ES-I3 (cell line): ENCODE measurements at regions not wholly inside any gene's neighbourhood (a gene's known extent, or its start where the extent isn't known, plus 50 kb on each side); places are given as distances from the start of the nearest gene placed in this dataset.
"Not testable (repeated sequence)": the region's sequence is repeated elsewhere in the genome, so short reads cannot be mapped to it uniquely, and the experiment has no call there.

Source experiments
- H3K36me3 ChIP-seq: 2 replicates; pipeline ENCODE4 v1.6.1; 2013; ENCODE audit warnings: mild to moderate bottlenecking, low read length, control low read depth, moderate library complexity; ENCODE audit not compliant: insufficient read depth
- H3K4me1 ChIP-seq: 2 replicates; pipeline ENCODE4 v1.6.1; 2013; ENCODE audit warnings: mild to moderate bottlenecking, control low read depth, low read length; ENCODE audit not compliant: insufficient read depth
- H3K9ac ChIP-seq: 2 replicates; pipeline ENCODE4 v1.6.1; 2013; ENCODE audit warnings: low read depth, mild to moderate bottlenecking, low read length, moderate library complexity
- H3K9me3 ChIP-seq: 2 replicates; pipeline ENCODE4 v1.6.1; 2013; ENCODE audit warnings: mild to moderate bottlenecking, low read length, moderate library complexity; ENCODE audit not compliant: control insufficient read depth, insufficient read depth

GRCh38 chr5:96187309-96188027 is 225.8 kb upstream of the ELL2 start:
- H3K4me1 ChIP-seq = no peaks in the 10 kb centered on the region
- H3K9me3 ChIP-seq = no peaks in the 10 kb centered on the region
- no peaks in the 10 kb centered on the region for H3K36me3 ChIP-seq
- no peak overlapping the region for H3K9ac ChIP-seq

- H3K36me3 ChIP-seq, H3K9ac ChIP-seq: not testable (repeated sequence)
Observed at GRCh38 chr5:96184510-96184909, 222.9 kb upstream of the ELL2 start.

GRCh38 chr5:96180684-96181435 is 219.2 kb upstream of the ELL2 start:
- no peaks in the 10 kb centered on the region for H3K9me3 ChIP-seq
- no peak overlapping the region for H3K9ac ChIP-seq
- peaks cover 3% of the 10 kb centered on the region; the same call in 1 of the 2 replicates for H3K4me1 ChIP-seq
- H3K36me3 ChIP-seq = no peaks in the 10 kb centered on the region

More at GRCh38 chr5:96184510-96184909, 222.9 kb upstream of the ELL2 start:
- not testable (repeated sequence) for H3K9me3 ChIP-seq, H3K4me1 ChIP-seq

DNA sequence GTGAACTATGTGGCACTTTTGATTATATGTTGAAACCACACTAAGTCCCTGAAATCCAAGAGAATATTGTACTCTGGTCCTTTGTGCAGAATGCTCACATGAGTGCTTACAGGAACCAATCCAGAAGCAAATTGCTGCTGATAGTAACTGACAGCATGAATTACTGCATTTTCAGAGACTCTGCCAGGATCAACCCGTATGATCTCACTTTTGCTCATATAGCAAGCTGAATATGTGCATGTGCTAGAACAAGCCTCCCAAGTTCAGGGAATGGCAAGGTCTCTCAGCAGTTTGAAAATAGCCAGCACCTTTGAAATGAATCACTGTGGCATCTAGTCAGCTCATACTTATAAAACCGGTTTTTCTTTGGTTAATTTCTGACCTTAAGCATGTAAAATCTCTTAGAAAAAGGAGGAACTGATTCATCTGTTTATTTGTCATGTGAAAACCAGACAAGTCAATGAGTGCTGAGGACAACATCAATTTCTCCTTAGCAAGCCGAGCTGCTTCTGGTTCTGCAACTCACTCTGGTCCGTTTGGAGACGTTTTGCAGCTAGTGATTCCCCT is 215.7 kb upstream of the ELL2 start:
- Histone ChIP-seq H3K9me3 (no peaks in the 10 kb centered on the region), H3K9ac (no peak overlapping the region), H3K4me1 (peaks cover 3% of the 10 kb centered on the region; the same call in 1 of the 2 replicates), H3K36me3 (no peaks in the 10 kb centered on the region)

DNA sequence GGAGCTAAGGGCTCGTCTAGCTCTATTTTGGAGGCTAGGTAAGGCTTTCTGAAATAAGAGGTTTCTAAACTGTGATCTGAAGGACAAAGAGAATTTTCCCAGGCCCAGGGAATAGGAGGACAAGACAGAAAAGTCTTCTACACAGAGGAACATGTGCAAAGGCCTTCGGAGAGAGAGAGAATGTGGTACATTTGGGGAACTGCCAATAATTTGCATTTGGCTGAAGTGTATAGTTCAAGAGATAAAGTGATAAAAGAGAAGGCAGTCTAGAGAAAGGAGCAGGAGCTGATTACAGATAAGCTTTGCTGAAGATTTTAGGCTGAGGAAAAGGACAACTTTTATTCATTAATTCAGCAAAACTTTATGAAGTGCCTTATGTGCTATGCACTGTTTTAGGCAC is 214.4 kb upstream of the ELL2 start:
- peaks cover 3% of the 10 kb centered on the region; the same call in 1 of the 2 replicates for H3K4me1 ChIP-seq

DNA sequence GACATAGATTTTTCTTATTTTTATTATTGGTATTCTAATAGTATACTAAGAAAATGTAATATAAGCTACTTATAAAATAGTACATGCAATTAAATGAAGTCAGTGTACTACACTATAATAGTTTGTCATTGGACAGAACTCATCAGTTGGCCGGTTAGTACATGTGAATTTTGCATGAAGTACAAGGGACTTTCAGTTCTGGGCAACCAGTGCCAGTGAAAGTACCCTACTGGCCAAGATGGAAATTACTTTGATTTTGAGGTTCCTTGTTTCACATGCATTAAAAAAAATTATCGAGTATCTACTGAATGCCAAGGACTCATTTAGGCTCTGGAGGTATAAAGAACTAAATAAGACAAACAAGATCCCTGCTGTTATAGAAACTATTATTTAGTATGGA is 213.4 kb upstream of the ELL2 start:
- peaks cover 3% of the 10 kb centered on the region; the same call in 1 of the 2 replicates for H3K4me1 ChIP-seq
- H3K9ac ChIP-seq = no peak overlapping the region

More for the DNA sequence above, 214.4 kb upstream of the ELL2 start:
- H3K9me3 ChIP-seq = no peaks in the 10 kb centered on the region
- no peaks in the 10 kb centered on the region for H3K36me3 ChIP-seq
- H3K9ac ChIP-seq = no peak overlapping the region

DNA sequence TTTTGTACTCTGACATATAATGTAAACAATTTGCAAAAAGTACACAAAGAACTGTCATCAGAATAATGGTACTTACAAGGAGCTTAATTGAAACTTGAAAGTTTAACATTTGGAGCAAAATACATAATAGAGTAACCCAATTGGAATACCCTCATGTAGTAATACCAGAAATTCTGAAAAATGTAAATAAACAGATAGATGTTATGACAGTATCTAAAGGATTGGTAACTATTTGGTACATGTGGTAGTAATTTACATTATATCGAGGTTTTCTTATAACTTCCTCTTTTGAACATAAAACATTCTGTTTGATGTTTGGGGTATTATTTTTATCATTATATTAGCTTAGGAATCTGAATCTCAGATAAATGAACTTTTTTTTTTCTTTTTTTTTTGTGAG is 211.7 kb upstream of the ELL2 start:
- no peaks in the 10 kb centered on the region for H3K36me3 ChIP-seq
- H3K4me1 ChIP-seq = peaks cover 3% of the 10 kb centered on the region; the same call in 1 of the 2 replicates
- H3K9ac ChIP-seq = no peak overlapping the region
- no peaks in the 10 kb centered on the region for H3K9me3 ChIP-seq

More for the DNA sequence above, 213.4 kb upstream of the ELL2 start:
- H3K9me3 ChIP-seq = no peaks in the 10 kb centered on the region
- H3K36me3 ChIP-seq = no peaks in the 10 kb centered on the region

- Histone ChIP-seq H3K9ac (no peak overlapping the region), H3K36me3 (no peaks in the 10 kb centered on the region), H3K9me3 (no peaks in the 10 kb centered on the region), H3K4me1 (peaks cover 3% of the 10 kb centered on the region; the same call in 1 of the 2 replicates)
Observed at GRCh38 chr5:96172436-96172835, 210.8 kb upstream of the ELL2 start.

GRCh38 chr5:96171973-96172372 is 210.3 kb upstream of the ELL2 start:
- H3K9ac ChIP-seq, H3K4me1 ChIP-seq, H3K36me3 ChIP-seq, H3K9me3 ChIP-seq: not testable (repeated sequence)

DNA sequence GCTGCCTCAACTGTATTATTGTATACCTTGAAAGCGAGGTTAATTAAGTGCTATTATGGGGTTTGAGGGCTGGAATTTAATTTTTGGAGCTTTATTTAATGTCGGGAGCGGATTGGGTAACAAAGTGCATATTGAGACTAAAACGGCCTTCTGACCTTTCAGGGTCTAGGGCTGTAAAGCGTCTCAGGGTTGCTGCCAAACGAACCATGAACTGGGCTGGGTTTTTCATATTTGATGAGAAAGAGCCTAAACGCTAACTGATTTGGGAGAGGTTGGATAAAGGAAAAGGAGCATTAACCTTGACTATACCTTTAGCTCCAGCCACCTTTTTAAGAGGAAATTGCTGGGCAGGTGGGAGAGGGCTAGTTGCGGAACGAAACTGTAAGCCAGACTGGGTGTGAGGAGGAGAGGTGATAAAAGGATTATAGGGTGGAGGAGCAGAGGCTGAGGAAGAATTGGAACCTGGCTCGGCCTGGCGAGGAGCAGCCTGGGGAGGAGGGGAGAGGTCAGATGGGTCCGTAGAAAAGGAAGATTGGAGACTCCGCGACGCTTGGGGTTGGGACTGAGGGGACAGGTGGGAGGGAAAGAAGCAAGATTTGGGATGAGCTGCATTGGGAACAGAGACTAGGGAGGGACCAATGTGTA is 209.0 kb upstream of the ELL2 start:
- not testable (repeated sequence) for H3K9ac ChIP-seq, H3K9me3 ChIP-seq, H3K4me1 ChIP-seq, H3K36me3 ChIP-seq

- not testable (repeated sequence) for H3K9ac ChIP-seq, H3K36me3 ChIP-seq, H3K9me3 ChIP-seq, H3K4me1 ChIP-seq
Observed at GRCh38 chr5:96168833-96169232, 207.2 kb upstream of the ELL2 start.

- Histone ChIP-seq H3K36me3 (no peaks in the 10 kb centered on the region), H3K9ac (no peak overlapping the region), H3K4me1 (no peaks in the 10 kb centered on the region; the same call in 1 of the 2 replicates), H3K9me3 (no peaks in the 10 kb centered on the region)
Observed at GRCh38 chr5:96159043-96159442, 197.4 kb upstream of the ELL2 start.

- H3K9ac ChIP-seq = no peak overlapping the region
- H3K4me1 ChIP-seq = no peaks in the 10 kb centered on the region; the same call in 1 of the 2 replicates
- H3K9me3 ChIP-seq = no peaks in the 10 kb centered on the region
- no peaks in the 10 kb centered on the region for H3K36me3 ChIP-seq
Observed at GRCh38 chr5:96157841-96158291, 196.2 kb upstream of the ELL2 start.

DNA sequence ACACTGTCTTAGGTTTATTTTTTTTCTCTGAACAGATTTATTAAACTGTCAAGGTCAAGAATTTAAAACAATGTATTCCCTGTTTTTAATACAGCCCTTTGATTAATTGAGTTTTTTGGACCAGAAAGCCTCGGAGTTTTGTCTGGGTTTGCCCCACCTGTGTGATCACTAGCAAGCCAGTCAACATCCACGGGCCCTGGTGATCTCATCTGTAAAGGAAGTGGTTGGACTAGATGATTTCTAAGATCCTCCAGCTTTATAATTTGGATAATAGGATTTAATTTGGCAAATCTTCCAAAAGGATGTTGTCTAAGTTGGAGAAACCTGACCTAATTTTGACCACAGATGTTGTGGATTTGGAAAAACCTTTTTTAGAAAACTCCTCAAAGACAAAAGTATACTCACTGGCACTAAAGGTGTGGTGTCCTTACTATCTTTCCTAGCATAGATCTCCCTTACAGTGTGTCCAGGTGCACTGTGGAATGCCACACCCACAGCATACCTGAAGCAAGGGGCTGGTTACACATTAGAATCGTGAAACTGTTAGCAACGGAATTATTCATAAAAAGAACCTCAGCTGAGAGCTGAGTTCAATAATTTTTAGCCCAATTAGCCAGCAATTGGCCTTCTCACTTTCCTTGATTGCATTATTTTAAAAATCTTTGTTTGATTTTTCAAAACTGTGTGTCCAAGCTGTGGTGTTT is 195.6 kb upstream of the ELL2 start:
- Histone ChIP-seq H3K9ac (no peak overlapping the region), H3K9me3 (no peaks in the 10 kb centered on the region), H3K36me3 (no peaks in the 10 kb centered on the region), H3K4me1 (no peaks in the 10 kb centered on the region; the same call in 1 of the 2 replicates)
